ENCODE measurements at regions not wholly inside any gene's neighbourhood (a gene's known extent, or its start where the extent isn't known, plus 50 kb on each side); places are given as distances from the start of the nearest gene placed in this dataset.

DNA sequence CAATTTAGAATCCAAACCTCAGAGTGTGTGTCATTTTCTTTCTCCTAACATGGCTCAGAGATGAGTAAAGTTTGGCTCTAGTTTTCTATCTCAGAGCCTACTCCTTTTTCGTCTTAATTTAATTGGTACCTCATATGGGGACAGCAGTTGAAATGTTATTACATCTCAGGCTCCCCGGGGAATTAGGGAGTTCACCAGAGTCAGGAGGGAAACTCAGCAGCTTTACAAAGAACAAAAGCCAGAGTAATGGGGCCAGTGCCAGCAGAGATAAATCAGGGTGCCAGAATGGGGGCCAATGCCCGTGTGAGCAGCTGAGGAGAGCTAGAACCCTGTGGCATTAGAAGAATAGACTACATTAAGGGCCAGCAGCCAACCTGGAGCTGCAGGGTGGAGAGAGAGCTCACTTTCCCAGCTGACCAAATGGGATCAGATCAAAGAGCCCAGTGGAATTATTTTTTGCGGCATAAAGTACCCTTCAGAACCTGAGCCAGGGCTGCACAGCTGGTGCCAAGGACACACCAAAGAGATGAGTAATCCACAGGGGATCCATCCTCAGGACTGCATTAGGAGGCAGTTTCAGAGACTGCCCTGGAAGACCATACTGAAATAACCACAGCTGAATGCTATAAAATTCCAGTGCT is 207.1 kb upstream of the DKK2 start:
- DNase-seq = no peak

DNA sequence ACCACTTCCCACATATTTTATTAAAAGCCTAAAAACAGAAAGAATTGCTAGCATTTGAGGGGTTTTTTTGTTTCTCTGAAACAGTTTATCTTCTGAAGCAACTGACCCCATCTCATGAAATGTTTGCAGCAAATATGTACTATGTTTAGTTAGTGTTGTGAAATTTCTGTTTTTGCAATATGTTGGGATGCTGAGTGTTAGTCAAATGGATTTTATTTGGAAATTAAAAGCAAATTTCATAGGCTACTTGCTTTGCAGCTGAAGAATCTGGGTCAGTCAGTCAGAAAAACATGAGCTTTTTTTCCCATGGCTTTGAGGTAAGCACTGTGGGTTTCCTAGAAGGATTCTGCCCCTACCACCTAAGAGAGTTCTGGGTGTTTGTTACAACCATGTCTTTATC is 184.9 kb upstream of the DKK2 start:
- no peak for DNase-seq

DNA sequence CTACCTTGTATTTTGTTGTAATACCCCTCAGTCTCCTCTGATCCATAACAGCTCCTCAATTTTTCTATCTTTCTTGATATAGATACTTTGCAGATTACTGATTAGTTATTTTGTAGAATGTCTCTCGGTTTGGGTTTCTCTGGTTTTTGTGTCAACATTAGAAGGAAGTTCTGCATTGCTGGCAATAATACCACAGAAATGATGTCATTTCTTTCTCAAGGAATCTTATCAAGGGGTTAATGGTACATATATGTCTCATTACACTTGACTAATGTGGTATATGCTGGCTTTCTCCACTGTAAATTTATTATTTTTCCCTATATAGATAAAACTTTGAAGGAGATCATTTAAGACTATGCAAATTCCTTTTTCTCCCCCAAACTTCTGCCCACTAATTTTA is 183.6 kb upstream of the DKK2 start:
- DNase-seq = no peak

DNA sequence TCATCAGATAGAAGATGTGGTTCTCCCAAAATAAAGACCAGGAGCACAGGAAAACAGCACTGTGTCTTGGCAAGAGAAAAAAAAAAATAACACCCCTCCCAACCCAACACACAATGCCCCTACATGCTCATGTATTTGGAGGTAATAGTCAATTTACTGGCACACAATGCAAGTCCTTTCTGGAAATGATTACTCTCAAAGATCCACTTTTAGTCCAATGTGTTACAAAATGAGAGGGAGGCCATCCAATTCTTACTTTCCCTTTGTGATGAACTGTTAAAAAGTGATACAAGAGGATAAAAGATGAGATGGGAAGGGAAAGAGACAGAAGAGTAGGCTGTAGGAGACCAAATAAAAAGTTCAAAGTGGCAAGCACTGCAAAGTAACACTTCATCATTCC is 180.3 kb upstream of the DKK2 start:
- DNase-seq = no peak

DNA sequence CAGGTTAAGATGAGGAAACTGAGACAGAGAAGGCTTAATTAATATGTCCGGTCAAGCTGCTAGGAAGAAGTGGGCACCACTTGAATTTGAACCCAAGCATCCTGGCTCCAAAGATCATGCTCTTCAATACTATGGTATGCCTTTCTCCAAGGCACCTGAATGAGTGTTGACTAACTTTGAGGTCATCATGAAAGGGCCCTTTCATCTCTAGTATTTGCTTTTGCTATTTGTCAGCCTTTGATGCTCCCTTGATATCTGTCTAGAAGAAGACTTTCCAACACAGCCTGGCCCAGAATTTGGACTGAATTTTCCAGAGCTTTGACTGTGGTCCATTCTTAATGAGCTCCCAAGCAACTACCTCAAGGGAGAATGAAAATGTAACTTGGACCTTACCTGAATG is 179.1 kb upstream of the DKK2 start:
- no peak for DNase-seq

DNA sequence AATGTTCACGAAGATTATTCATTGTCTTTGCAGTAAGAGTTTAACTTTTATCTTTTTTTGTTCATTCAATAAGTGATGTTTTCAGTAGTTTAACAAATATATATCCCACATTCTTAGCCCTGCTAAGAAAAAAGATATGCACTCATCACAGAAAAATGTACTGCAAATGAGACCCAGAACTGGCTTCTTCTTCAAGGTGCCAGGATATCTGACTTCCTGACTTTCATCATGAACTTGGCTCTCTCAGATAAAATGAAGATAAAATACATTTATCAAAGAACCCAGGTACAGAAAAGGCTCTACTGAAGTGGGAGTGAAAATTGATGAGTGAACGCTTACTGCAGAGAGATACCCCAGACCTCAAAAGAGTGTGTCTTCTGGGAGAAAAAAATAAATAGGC is 177.8 kb upstream of the DKK2 start:
- no peak for DNase-seq

DNA sequence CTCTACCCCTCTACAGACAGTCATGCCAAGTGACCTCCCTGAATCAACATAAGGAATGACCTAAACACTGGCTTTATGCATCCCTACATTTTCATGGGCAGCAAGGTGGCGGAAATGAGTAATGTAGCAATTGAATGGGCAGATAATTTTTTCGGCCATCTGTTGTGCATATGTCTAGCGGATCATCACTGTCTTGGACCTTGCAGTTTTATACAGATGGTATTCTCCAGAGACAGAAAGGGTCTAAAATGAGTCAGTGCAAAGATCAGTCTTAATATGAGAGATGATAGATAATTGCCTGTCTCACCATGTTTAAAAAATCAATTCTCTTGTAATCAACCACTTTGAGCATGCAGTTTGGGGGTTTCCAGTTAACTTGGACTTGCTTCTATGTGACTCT is 177.3 kb upstream of the DKK2 start:
- DNase-seq = no peak

DNA sequence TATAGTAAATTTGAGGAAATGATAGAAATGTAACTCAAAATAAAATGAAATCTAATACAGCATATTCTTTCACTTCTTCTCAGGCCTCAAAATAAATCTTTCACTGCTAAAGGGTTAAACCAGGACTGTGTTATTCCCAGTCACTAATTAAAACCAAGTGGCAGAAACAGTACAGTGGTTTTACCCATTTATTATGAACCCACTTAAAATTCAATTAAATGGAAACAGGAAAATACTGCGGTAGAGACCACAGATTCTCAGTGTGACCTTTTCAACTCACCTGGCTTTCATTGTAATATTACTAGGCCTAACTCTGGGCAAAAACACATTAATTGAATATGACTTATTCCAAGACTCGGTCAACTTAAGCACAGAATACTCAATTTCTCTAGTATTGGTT is 176.5 kb upstream of the DKK2 start:
- no peak for DNase-seq

DNA sequence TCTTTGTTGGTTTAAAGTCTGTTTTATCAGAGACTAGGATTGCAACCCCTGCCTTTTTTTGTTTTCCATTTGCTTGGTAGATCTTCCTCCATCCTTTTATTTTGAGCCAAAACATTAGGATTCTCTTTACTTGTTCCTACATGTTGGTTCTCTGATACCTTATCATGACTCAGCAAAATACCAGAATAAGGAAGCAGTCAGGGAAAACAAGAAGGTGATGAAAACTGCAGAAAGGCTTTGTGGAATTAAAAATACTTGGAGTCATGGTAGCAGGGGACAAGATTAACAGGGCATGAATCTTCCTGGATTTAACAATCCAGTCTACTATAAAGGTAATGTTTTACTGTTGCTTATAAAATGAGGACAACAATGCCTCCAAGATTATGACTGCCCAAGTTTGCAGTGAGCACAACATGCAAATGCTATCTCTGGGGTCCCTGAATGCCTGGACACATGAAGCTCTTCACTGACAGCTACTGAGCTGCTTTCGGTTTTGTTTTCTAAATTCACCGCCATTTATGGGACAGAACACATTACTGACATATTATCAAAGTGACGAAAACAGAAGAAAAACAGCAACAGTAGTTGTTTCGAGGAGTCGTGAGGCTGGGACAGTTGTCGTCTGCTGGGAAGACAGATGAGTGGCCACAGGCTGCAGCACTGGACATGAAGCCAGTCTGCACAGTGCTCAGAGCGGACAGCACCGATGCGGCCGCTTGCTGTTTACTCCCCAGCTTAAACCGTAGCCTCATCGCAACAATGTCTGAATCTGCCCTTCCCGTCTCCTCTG is 174.5 kb upstream of the DKK2 start:
- DNase-seq = no peak

DNA sequence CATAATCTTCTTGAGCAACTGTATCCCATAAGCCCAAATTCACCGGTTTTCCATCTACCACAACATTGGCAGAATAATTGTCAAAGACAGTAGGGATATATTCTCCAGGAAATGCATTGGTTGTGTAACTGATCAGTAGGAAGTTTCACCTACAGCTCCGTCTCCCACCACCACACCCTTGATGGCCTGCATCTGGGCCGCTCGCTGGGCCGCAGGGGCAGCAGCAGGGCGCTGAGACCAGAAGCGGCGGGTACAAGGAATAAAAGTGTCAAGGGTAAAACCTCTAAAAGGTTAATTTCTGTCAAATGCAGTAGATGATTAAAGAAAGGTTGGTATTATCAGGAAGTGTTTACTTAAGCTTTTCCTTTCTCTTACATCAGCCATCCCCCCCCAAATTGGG is 167.6 kb upstream of the DKK2 start:
- no peak for DNase-seq

DNA sequence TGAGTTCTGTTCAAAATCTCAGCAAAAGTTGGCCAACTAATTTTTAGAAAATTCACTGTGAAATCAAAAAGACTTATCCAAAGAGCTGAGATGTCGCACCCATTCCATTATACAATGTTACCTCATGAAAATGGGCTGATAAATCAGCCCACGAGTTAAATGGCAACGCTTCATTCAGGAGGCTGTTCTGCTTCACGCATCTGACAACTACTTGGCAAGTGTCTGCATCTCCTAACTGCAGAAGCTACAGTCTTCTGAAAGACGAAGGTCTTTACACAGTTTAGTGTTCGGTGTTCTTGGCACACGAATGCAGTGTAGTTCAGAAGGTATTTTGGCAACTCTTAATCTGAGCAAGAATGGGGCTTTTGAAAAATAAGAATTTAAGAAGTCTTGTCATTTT is 166.6 kb upstream of the DKK2 start:
- DNase-seq = no peak

DNA sequence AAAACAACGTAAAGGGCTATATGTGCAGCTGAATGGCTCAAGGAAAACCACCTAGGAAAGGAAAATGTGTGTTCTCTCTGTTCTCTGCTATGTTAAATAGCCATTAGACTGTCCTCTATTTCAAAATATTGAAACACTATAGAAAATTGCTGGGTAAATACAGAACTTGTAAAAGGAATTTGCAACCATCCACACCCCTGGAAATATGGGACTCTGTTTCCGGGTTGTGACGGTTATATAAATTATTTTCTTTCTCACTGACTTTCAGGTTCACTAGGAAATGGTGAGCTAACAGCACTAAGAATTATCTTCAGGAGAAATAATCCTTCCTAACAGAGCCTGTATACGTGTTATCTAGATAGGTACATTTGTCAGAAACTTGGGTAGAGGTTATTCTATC is 161.0 kb upstream of the DKK2 start:
- no peak for DNase-seq

DNA sequence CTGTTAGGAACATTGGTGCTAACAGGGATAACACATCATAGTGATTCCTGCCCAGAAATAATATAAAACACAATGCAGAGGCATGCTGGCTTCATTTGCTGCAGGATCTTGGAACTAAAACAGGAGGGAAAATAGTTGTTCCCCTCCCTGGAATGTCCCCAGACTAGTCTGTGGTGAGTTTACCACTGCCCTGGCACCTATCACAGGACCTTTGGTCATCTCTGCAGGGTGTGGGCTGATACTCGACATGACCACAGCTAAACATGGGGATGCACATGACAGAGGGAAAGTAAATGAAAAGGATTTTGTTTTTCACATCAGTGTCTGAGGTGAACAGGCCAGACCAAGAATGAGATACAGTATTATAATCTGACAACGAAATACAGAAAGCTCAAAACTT is 160.2 kb upstream of the DKK2 start:
- DNase-seq = no peak

DNA sequence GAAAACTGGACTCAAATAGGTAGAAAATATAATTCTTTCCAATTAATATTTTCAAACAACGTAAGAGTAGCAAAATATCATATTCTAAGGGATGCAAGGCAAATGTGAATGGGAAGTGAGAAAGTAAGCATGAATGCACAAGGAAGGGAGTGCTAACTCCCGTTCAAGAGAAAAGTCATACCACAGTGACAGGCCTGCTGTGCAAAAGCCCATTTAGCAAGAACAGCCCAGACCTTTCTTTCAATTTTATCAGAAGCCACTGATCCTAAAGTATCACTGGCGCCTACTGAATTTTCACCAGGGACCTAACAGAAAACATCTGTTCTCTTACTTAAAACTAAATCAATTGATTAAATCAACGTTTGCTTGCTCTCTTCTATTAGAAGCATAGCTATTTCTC is 157.9 kb upstream of the DKK2 start:
- no peak for DNase-seq

DNA sequence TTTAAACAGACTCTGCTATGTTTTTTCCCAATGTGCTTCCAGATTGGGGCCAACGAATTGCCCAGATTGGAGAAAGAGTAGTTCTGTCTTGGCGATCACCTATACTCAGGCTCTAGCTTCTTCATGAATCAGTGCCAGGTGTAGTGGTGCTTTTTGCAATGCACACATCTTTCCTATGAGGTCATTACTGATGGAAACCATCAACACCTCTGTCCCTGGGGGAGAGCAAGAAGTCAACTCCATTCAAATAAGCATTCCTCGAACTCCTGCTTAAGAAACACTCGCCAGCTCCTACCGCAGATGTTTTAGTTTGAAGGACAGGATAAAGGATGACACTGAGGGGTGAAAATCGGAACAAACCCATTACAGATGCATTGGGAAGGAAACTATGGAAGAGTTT is 156.5 kb upstream of the DKK2 start:
- DNase-seq = no peak

DNA sequence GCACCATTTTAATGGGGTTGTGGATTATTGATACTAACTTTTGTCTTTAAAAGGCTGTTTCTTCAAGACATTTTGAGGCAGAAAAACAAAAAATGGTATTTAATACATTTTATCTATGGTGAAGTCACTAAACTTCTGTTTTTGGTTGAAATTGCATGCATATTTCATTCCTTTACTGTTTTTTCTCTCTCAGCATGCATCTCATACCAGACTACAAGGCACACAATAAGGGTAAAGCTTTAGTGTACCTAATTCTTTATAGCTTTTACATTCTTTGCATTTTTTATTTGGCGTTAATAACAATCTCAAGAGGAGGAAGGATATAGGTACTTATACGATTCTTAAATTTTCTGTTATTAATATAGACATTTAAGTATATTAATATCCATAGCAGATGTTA is 151.0 kb upstream of the DKK2 start:
- no peak for DNase-seq

DNA sequence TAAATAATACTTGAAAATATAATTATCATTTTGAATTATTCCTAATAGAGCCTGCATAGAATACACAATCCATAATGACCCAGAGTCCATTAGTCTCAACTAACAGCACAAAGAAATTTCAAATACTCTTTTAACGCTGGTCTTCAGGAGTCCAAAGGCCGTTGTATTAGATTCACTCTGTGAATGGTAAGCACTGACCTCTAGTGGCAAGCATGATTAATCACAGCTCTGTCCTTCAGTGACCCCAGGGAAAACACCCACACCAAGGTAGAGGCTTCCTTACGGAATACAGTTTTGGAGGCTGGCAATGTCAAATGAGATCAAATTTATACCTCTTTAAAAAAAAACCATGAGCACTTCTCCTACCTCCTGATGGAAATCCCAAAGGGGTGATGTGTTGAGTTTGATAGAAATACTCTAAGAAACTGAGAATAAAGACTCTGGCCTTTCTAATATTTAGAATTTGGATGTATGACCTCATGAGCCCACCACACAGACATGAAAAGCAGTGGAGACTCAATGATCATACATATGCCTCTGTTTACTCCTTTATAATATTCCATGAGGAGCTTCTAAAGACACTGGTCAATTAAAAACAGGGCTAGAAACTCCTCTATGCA is 147.2 kb upstream of the DKK2 start:
- peak in 1 of 2 donors; percentile 27 for DNase-seq

DNA sequence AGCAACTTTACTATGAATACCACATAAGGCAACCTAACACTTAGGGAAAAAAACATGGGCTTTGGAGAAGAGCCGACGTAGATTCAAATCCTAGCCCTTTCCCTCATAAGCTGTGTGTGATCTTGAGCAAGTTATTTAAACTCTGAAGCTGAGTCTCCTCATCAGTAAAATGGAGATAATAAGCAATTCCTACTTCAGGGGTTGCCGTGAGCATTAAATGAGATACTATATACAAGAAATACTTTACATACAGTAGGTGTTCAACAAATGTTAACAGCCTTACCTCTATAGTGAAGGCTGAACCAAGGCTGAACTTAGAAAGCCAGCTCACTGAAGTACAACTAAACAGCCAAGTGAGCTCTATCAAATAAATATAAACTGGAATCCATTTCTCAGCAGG is 146.2 kb upstream of the DKK2 start:
- DNase-seq = no peak

DNA sequence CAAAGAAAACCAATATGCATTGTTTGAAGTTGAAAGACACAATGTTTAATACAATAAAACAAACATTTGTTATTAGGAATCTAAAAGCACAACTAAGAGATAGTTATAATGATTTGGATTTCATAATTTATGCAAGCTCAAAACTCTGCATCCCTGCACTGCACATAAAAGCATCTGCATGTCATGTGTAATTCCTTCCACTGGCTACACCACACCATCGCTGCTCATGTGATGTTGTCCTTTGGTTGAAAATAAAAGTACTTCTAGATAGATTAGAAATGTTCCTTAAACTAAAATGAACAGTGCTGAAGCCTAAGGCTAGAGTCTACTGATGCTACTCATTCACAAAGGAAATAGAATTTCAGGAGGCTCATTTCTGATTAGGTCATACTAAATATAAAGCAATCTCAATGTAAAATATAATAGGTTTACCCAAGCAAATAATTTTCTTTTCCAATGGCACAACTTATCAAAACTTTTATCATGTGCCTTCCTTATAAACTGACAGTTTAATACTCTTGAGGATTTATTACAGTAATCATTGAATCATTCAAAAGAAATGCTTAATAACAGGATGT is 130.8 kb upstream of the DKK2 start:
- no peak for DNase-seq

DNA sequence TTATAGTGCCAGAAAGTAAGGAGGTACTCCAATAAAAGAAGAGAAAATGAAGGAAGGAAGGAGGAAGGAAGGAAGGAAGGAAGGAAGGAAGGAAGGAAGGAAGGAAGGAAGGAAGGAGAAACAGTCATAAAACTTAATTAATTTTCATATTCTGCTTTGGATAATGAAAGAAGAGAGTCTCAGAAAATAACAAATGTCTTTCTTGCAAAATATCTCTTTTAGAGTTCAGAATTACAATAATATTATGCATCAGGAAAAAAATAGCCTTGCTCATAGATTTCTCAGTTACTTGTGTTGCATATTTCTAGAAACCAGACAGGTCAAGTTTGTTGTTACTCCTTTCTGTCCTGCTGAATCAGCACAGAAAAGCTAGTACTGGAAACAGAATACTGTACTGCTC is 130.1 kb upstream of the DKK2 start:
- no peak for DNase-seq

DNA sequence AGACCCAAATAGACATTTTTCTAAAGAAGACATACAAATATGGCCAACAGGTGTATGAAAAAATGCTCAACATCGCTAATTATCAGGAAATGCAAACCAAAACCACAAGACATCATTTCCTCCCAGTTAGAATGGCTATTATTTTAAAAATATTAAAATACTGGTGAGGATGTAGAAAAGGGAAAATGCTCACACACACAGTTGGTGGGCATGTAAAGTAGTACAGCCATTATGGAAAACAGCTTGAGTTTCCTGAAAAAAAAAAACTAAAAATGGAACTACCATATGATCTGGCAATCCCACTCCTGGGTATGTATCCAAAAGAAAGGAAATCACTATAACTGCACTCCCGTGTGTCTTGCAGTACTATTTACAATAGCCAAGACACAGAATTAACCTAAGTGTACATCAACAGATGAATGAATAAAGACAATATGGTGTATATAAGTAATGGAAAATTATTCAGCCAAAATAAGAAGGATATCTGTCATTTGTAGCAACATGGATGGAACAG is 128.9 kb upstream of the DKK2 start:
- no peak for DNase-seq

DNA sequence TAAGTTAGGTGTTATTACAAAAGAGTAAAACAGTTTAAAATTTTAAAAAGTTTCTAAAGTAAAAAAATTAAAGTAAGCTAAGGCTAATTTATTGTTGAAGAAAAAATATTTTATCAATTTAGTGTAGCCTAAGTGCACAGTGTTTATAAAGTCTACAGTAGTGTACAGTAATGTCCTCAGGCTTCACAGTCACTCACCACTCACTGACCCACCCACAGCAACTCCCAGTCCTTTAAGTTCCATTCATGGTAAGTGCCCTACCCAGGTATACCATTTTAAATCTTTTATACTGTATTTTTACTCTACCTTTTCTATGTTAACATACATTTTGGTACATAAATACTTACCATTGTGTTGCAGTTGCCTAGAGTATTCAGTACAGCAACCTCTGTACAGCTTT is 120.3 kb upstream of the DKK2 start:
- no peak for DNase-seq

DNA sequence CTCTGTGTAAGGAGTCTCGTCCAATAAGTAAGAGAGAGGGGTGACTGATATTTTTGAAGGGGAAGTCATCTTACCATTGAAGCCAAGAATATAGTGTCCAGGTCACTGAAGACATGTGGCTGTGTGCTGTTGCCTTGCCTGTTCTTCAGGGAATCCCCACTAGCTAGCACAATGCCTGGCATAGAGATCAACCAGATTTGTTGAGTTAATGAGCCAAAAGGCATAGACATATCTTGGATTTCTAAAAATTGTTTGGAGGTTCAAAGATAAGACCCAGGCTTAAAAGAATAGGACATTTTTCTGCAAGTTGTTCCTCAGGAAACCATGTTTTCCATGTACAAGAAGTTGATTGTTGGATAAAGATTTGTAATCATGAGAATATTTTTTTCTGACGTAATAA is 119.3 kb upstream of the DKK2 start:
- no peak for DNase-seq

DNA sequence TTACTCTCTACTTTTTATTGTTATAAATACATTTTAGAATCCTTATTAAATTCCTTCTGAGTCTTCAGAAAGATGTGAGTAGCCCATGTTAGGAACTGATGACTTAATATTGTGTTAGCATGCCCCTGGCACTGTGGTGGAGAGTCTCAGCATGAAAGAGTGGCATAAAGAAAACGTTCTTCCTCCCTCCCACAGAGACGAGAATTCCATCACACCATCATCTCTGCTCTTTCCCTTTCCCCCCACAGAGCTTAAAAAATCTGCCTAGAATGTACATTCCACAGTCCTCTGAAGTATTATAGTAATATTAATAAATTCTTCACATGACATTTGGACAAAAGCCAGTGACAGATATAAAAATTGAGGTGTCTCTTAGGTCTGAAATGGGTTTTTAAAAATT is 117.8 kb upstream of the DKK2 start:
- DNase-seq = no peak
